Uterus (tissue), 2 donors: ENCODE measurements at regions not wholly inside any gene's neighbourhood (a gene's known extent, or its start where the extent isn't known, plus 50 kb on each side); places are given as distances from the start of the nearest gene placed in this dataset.

ENCODE experiments used
- CTCF ChIP-seq, 4 experiments: fragments of 200-600 bp in 2 of 4; fragments of 450-650 bp in 2 of 4; sonication (generic) in 2 of 4; IDR thresholded peaks; one replicate each; pipeline ENCODE4 v1.5.1; 2016 to 2019; ENCODE audit warnings: antibody characterized with exemption in 4 of 4, mild to moderate bottlenecking in 2 of 4, moderate library complexity in 1 of 4
- POLR2A ChIP-seq, 2 donors: fragments of 450-650 bp; IDR thresholded peaks; one replicate each; pipeline ENCODE4 v1.6.1; 2016; ENCODE audit warnings: antibody characterized with exemption in 2 of 2, mild to moderate bottlenecking in 1 of 2, moderate library complexity in 1 of 2

- TF ChIP-seq CTCF (IDR thresholded peaks at IDR 0.05): no peak
- no peak for TF ChIP-seq POLR2A (IDR thresholded peaks at IDR 0.05)
These were observed 174.5 kb downstream of the NKX6-1 start for GRCh38 chr4:84324303-84325245.
